GM12878 (cell line): ENCODE measurements at regions not wholly inside any gene's neighbourhood (a gene's known extent, or its start where the extent isn't known, plus 50 kb on each side); places are given as distances from the start of the nearest gene placed in this dataset.

ENCODE experiments used
- ATAC-seq: fragments of 200-7000 bp; cut with Tn5 transposase; 3 replicates; pipeline ENCODE4 v1.9.1; 2020; ENCODE audit warnings: mild to moderate bottlenecking, moderate library complexity
- BruUV-seq: library from RNA; stranded (reverse); fragments of 400-500 nt; replicated peaks from 2 replicates; lab custom pipeline; 2021; lab: Mats Ljungman, UMichigan
- CTCF ChIA-PET: fragments of 300-600 bp; sonication (Branson Sonifier 250); formaldehyde crosslinking; extraction: SDS; loops from one replicate; lab custom pipeline; 2021; ENCODE audit warnings: inconsistent platforms; lab: Yijun Ruan, JAX
- POLR2A ChIA-PET: fragments of 350-600 bp; formaldehyde crosslinking; extraction: SDS; loops from one replicate; lab custom pipeline; 2021; ENCODE audit warnings: inconsistent platforms; lab: Charles Lee
- RAD21 ChIA-PET: fragments of 300-600 bp; sonication (Branson Sonifier 250); formaldehyde crosslinking; loops from one replicate; lab custom pipeline; 2023; ENCODE audit warnings: antibody characterized with exemption; ENCODE audit not compliant: unreplicated experiment; lab: Charles Lee
- SMC1A ChIA-PET: fragments of 300-600 bp; sonication (Branson Sonifier 250); formaldehyde crosslinking; loops from one replicate; lab custom pipeline; 2023; ENCODE audit not compliant: unreplicated experiment, uncharacterized antibody; lab: Charles Lee
- DNase-seq: peaks from one replicate; pipeline ENCODE4 v3.0.0-alpha.2; 2011; ENCODE audit warnings: low read depth, low spot score
- FAIRE-seq: peaks from 3 replicates; lab custom pipeline; 2011; peaks lifted over from hg19 to GRCh38; lab: Jason Lieb, UNC
- H2AFZ ChIP-seq: 2 replicates; pipeline ENCODE4 v1.6.0; 2011; ENCODE audit warnings: low read depth, low read length, control low read depth; ENCODE audit not compliant: control insufficient read depth
- H3K27ac ChIP-seq: 2 replicates; pipeline ENCODE4 v1.5.1; 2011; ENCODE audit warnings: control low read depth; ENCODE audit not compliant: control insufficient read depth, insufficient read depth
- H3K27me3 ChIP-seq, 2 experiments: replicated peaks in 1 of 2; 2 replicates each; pipeline versions ENCODE4 v1.6.0 to v1.6.1; 2011; ENCODE audit warnings: low read length in 1 of 2; ENCODE audit not compliant: control insufficient read depth in 2 of 2, insufficient read depth in 2 of 2
- H3K36me3 ChIP-seq, 2 experiments: 2 replicates each; pipeline ENCODE4 v1.5.1; 2011; ENCODE audit warnings: low read length in 1 of 2; ENCODE audit not compliant: control insufficient read depth in 2 of 2, insufficient read depth in 2 of 2
- H3K4me1 ChIP-seq: 2 replicates; pipeline ENCODE4 v1.6.1; 2011; ENCODE audit warnings: mild to moderate bottlenecking, low read length, moderate library complexity, mixed read lengths; ENCODE audit not compliant: control insufficient read depth, insufficient read depth
- H3K4me2 ChIP-seq: 2 replicates; pipeline ENCODE4 v1.6.0; 2011; ENCODE audit warnings: control low read depth; ENCODE audit not compliant: control insufficient read depth, insufficient read depth
- H3K4me3 ChIP-seq: fragments of 200-600 bp; sonication (generic); 2 replicates; pipeline ENCODE4 v1.5.1; 2016
- H3K79me2 ChIP-seq: 2 replicates; pipeline ENCODE4 v1.6.0; 2011; ENCODE audit warnings: low read length; ENCODE audit not compliant: control insufficient read depth, insufficient read depth
- H3K9ac ChIP-seq: 2 replicates; pipeline ENCODE4 v1.8.0; 2011; ENCODE audit warnings: low read length, control low read depth, mixed read lengths; ENCODE audit not compliant: control insufficient read depth, insufficient read depth
- H3K9me3 ChIP-seq: replicated peaks from 3 replicates; pipeline ENCODE4 v1.5.1; 2011; ENCODE audit warnings: mild to moderate bottlenecking, low read length; ENCODE audit not compliant: control insufficient read depth, insufficient read depth
- H4K20me1 ChIP-seq: 2 replicates; pipeline ENCODE4 v1.6.0; 2011; ENCODE audit not compliant: control insufficient read depth, insufficient read depth
- ATF2 ChIP-seq: IDR thresholded peaks from 2 replicates; pipeline ENCODE4 v1.6.1; 2012; ENCODE audit warnings: low read length, inconsistent platforms
- ATF7 ChIP-seq: fragments of 450-650 bp; IDR thresholded peaks from 2 replicates; pipeline ENCODE4 v1.6.1; 2016; ENCODE audit warnings: low read depth, mild to moderate bottlenecking
- CUX1 ChIP-seq: IDR thresholded peaks from 2 replicates; pipeline ENCODE4 v1.6.1; 2012; ENCODE audit warnings: improper control_type of control experiment, low read depth, low read length; ENCODE audit not compliant: insufficient replicate concordance
- FOXM1 ChIP-seq: IDR thresholded peaks from 2 replicates; pipeline ENCODE4 v1.6.1; 2012; ENCODE audit warnings: low read depth, mild to moderate bottlenecking, inconsistent platforms, low read length, moderate library complexity
- GATAD2B ChIP-seq: fragments of 450-650 bp; conservative IDR thresholded peaks from 2 replicates; pipeline ENCODE4 v1.6.1; 2017; ENCODE audit warnings: low read depth, mild to moderate bottlenecking, moderate library complexity
- HCFC1 ChIP-seq: fragments of 150-350 bp; IDR thresholded peaks from 2 replicates; pipeline ENCODE4 v1.6.1; 2014; ENCODE audit warnings: low read length
- HDAC2 ChIP-seq: fragments of 200-600 bp; sonication (generic); IDR thresholded peaks from 2 replicates; pipeline ENCODE4 v1.6.1; 2017
- HDAC6 ChIP-seq: fragments of 200-600 bp; sonication (generic); IDR thresholded peaks from one replicate; pipeline ENCODE4 v1.8.0; 2017; ENCODE audit warnings: antibody characterized with exemption; ENCODE audit not compliant: unreplicated experiment
- MEF2B ChIP-seq: fragments of 450-650 bp; IDR thresholded peaks from 2 replicates; pipeline ENCODE4 v1.6.1; 2018; ENCODE audit warnings: mild to moderate bottlenecking, moderate library complexity; ENCODE audit not compliant: partially characterized antibody, poor library complexity, severe bottlenecking
- NR2C1 ChIP-seq: fragments of 450-650 bp; IDR thresholded peaks from 2 replicates; pipeline ENCODE4 v1.6.1; 2017; ENCODE audit warnings: antibody characterized with exemption, mild to moderate bottlenecking, moderate library complexity
- NR2C2 ChIP-seq: IDR thresholded peaks from 2 replicates; pipeline ENCODE4 v1.6.1; 2011; ENCODE audit warnings: borderline replicate concordance, low read depth; ENCODE audit not compliant: control insufficient read depth, insufficient read length
- POU2F2 ChIP-seq: IDR thresholded peaks from 3 replicates; pipeline ENCODE4 v1.6.1; 2011; ENCODE audit warnings: low read depth, mild to moderate bottlenecking, low read length, borderline replicate concordance
- RB1 ChIP-seq: fragments of 450-650 bp; formaldehyde crosslinking; IDR thresholded peaks from 2 replicates; pipeline ENCODE4 v1.6.1; 2017; ENCODE audit warnings: mild to moderate bottlenecking, borderline replicate concordance
- RUNX3 ChIP-seq: IDR thresholded peaks from 2 replicates; pipeline ENCODE4 v1.6.1; 2012; ENCODE audit warnings: low read length, inconsistent platforms
- SREBF2 ChIP-seq: IDR thresholded peaks from 2 replicates; pipeline ENCODE4 v1.6.1; 2012; ENCODE audit warnings: mild to moderate bottlenecking, low read length
- TCF12 ChIP-seq: IDR thresholded peaks from 2 replicates; pipeline ENCODE4 v1.6.1; 2011; ENCODE audit warnings: low read depth, mild to moderate bottlenecking, low read length
- YBX1 ChIP-seq: fragments of 450-650 bp; IDR thresholded peaks from 2 replicates; pipeline ENCODE4 v1.6.1; 2016; ENCODE audit warnings: antibody characterized with exemption
- ZBED1 ChIP-seq: IDR thresholded peaks from 2 replicates; pipeline ENCODE4 v1.6.1; 2016; ENCODE audit warnings: borderline replicate concordance
- WGBS: methylation state at CpG from one replicate; pipeline ENCODE4 v1.1.6; 2016; ENCODE audit warnings: low lambda C conversion rate; ENCODE audit not compliant: insufficient replicate concordance, insufficient coverage; ENCODE audit errors: missing lambda C conversion rate; 5-methylcytosine and 5-hydroxymethylcytosine counted together
- in situ Hi-C: fragments of 300-500 bp; cut with MboI; formaldehyde crosslinking; loops from 9 replicates; pipeline ENCODE4 v1.14.3; 2018; ENCODE audit warnings: mixed read lengths
- intact Hi-C: fragments of 100-400 bp; cut with micrococcal nuclease; formaldehyde crosslinking; loops from one replicate; pipeline ENCODE4 v1.14.2; 2022; ENCODE audit not compliant: unreplicated experiment

- H3K9me3 ChIP-seq, result no peaks in the 10 kb centered on the region
- no peaks in the 10 kb centered on the region for H3K36me3 ChIP-seq
- H2AFZ ChIP-seq, result no peak overlapping the region
- RAD21 ChIA-PET, result interaction anchor here (1.0 to 1.9 kb wide), 6 partner anchors 21 to 280 kb away, joined by 3 to 20 read pairs (median 6); no protein-coding TSS in a partner anchor
- no peaks in the 10 kb centered on the region for H4K20me1 ChIP-seq
- H3K4me2 ChIP-seq, result no peak overlapping the region
- H3K9ac ChIP-seq, result no peak overlapping the region
- H3K27ac ChIP-seq, result no peak overlapping the region
- CTCF ChIA-PET, result interaction anchor here (1.0 to 1.7 kb wide), 6 partner anchors 10 to 337 kb away, joined by 3 to 8 read pairs (median 5); no protein-coding TSS in a partner anchor
- in situ Hi-C loops, result no loop called here
- FAIRE-seq, result no peak
- SMC1A ChIA-PET, result interaction anchor here (1.1 to 2.2 kb wide), 6 partner anchors 10 to 338 kb away, joined by 3 to 17 read pairs (median 7); no protein-coding TSS in a partner anchor
- POLR2A ChIA-PET, result no interaction called here
- 7% methylated on average over 1 of the region's 1 CpG for WGBS
- intact Hi-C loops, result no loop called here
- no peak for DNase-seq
- H3K79me2 ChIP-seq, result no peaks in the 10 kb centered on the region
- no peaks in the 10 kb centered on the region for H3K27me3 ChIP-seq
- H3K4me3 ChIP-seq, result no peak overlapping the region
- peak; percentile 62 for ATAC-seq
- H3K4me1 ChIP-seq, result peaks cover 9% of the 10 kb centered on the region; the same call in 1 of the 2 replicates
- no TSS peak for BruUV-seq
- TF ChIP-seq TCF12, result no peak
- TF ChIP-seq RB1, result peak; percentile 82; the same call in 1 of the 2 replicates
- peak; percentile 99 for TF ChIP-seq MEF2B
- peak; percentile 72 for TF ChIP-seq ATF2
- TF ChIP-seq HCFC1, result no peak
- TF ChIP-seq YBX1, result peak; percentile 69; the same call in 1 of the 2 replicates
- no peak for TF ChIP-seq NR2C2
- TF ChIP-seq GATAD2B, result peak; percentile 94
- no peak for TF ChIP-seq SREBF2
- TF ChIP-seq FOXM1, result peak; percentile 19; the same call in 1 of the 2 replicates
- no peak for TF ChIP-seq HDAC2
- TF ChIP-seq RUNX3, result peak; percentile 33; the same call in 1 of the 2 replicates
- peak; percentile 37; the same call in 1 of the 2 replicates for TF ChIP-seq ATF7
- no peak for TF ChIP-seq POU2F2
- no peak for TF ChIP-seq NR2C1
- no peak for TF ChIP-seq HDAC6
- 0 out of 2 replicates have a peak, but pooled peaks have one; percentile 22 for TF ChIP-seq ZBED1
- TF ChIP-seq CUX1, result peak; percentile 35
Observed at GRCh38 chr4:115514675-115515074, 401.3 kb upstream of the NDST4 start.
